MCF 10A (cell line): ENCODE measurements at regions not wholly inside any gene's neighbourhood (a gene's known extent, or its start where the extent isn't known, plus 50 kb on each side); places are given as distances from the start of the nearest gene placed in this dataset.

ENCODE experiments used
- BruUV-seq: library from RNA; stranded (reverse); fragments of 400-500 nt; replicated peaks from 2 replicates; lab custom pipeline; 2021; lab: Mats Ljungman, UMichigan
- CTCF ChIA-PET: fragments of 300-600 bp; sonication (Branson Sonifier 250); formaldehyde crosslinking; extraction: SDS; loops from one replicate; lab custom pipeline; 2021; ENCODE audit warnings: antibody characterized with exemption, inconsistent platforms; lab: Yijun Ruan, JAX
- POLR2A ChIA-PET: fragments of 300-600, 350-650 bp; sonication (Branson Sonifier 250); formaldehyde crosslinking; extraction: SDS; loops from one replicate; lab custom pipeline; 2020; ENCODE audit warnings: antibody characterized with exemption, inconsistent platforms; lab: Yijun Ruan, JAX
- DNase-seq: peaks from one replicate; pipeline ENCODE4 v3.0.0-alpha.2; 2018; ENCODE audit not compliant: unreplicated experiment
- H3K27ac Mint-ChIP-seq: one replicate; pipeline ENCODE4 v1.8.0; 2022; ENCODE audit warnings: mild to moderate bottlenecking, low read depth, mixed read lengths; ENCODE audit not compliant: unreplicated experiment
- H3K27me3 Mint-ChIP-seq: one replicate; pipeline ENCODE4 v1.8.0; 2022; ENCODE audit warnings: mixed read lengths; ENCODE audit not compliant: insufficient read depth, unreplicated experiment
- H3K36me3 Mint-ChIP-seq: one replicate; pipeline ENCODE4 v1.8.0; 2022; ENCODE audit warnings: mild to moderate bottlenecking, moderate library complexity, mixed read lengths; ENCODE audit not compliant: insufficient read depth, unreplicated experiment
- H3K4me1 Mint-ChIP-seq: one replicate; pipeline ENCODE4 v1.8.0; 2022; ENCODE audit warnings: mixed read lengths; ENCODE audit not compliant: insufficient read depth, unreplicated experiment
- H3K4me3 Mint-ChIP-seq: one replicate; pipeline ENCODE4 v1.8.0; 2022; ENCODE audit warnings: mild to moderate bottlenecking, moderate library complexity, mixed read lengths; ENCODE audit not compliant: unreplicated experiment
- H3K9me3 Mint-ChIP-seq: one replicate; pipeline ENCODE4 v1.8.0; 2022; ENCODE audit warnings: mixed read lengths; ENCODE audit not compliant: unreplicated experiment
- CTCF ChIP-seq: fragments of 200-600 bp; IDR thresholded peaks from one replicate; pipeline ENCODE4 v1.8.0; 2022; ENCODE audit warnings: antibody characterized with exemption, mild to moderate bottlenecking; ENCODE audit not compliant: unreplicated experiment
- intact Hi-C: fragments of 100-400 bp; cut with micrococcal nuclease; formaldehyde crosslinking; loops from 2 replicates; pipeline ENCODE4 v1.14.1; 2022

GRCh38 chr5:176184608-176185132 lies 53.6 kb upstream of the SIMC1 start:
- Mint-ChIP-seq H3K36me3 (no peaks in the 10 kb centered on the region), H3K27ac (no peak overlapping the region), H3K27me3 (peaks cover 32% of the 10 kb centered on the region), H3K4me3 (no peak overlapping the region), H3K4me1 (no peaks in the 10 kb centered on the region), H3K9me3 (no peaks in the 10 kb centered on the region)
- no peak for TF ChIP-seq CTCF
- no peak for DNase-seq
- POLR2A ChIA-PET: interaction anchor here (0.6 kb wide), 1 partner anchor 23 kb away, joined by 4 read pairs; no protein-coding TSS in a partner anchor
- BruUV-seq: no TSS peak
- intact Hi-C loops: no loop called here
- CTCF ChIA-PET: interaction anchor here (0.8 kb wide), 1 partner anchor 15 kb away, joined by 4 read pairs; no protein-coding TSS in a partner anchor

GRCh38 chr5:176185133-176185733 lies 53.0 kb upstream of the SIMC1 start:
- no peaks in the 10 kb centered on the region for H3K9me3 Mint-ChIP-seq
- no peak overlapping the region for H3K27ac Mint-ChIP-seq
- H3K27me3 Mint-ChIP-seq: peaks cover 27% of the 10 kb centered on the region
- no peaks in the 10 kb centered on the region for H3K4me1 Mint-ChIP-seq
- peak; percentile 18 for DNase-seq
- POLR2A ChIA-PET: no interaction called here
- no TSS peak for BruUV-seq
- intact Hi-C loops: no loop called here
- no peaks in the 10 kb centered on the region for H3K36me3 Mint-ChIP-seq
- no peak for TF ChIP-seq CTCF
- CTCF ChIA-PET: interaction anchor here (0.7 kb wide), 1 partner anchor 456 kb away, joined by 3 read pairs; no protein-coding TSS in a partner anchor
- no peak overlapping the region for H3K4me3 Mint-ChIP-seq

- no peak for DNase-seq
- Mint-ChIP-seq H3K27ac (no peak overlapping the region), H3K27me3 (peaks cover 18% of the 10 kb centered on the region), H3K4me1 (no peaks in the 10 kb centered on the region), H3K36me3 (no peaks in the 10 kb centered on the region), H3K9me3 (no peaks in the 10 kb centered on the region), H3K4me3 (no peak overlapping the region)
- CTCF ChIA-PET: interaction anchor here (0.6 to 1.4 kb wide), 4 partner anchors 9 to 457 kb away, joined by 3 read pairs; no protein-coding TSS in a partner anchor
- intact Hi-C loops: no loop called here
- BruUV-seq: no TSS peak
- POLR2A ChIA-PET: no interaction called here
- TF ChIP-seq CTCF: no peak
Measured at GRCh38 chr5:176186107-176186506, 52.1 kb upstream of the SIMC1 start.

GRCh38 chr5:176187276-176188062 lies 50.8 kb upstream of the SIMC1 start:
- Mint-ChIP-seq H3K9me3 (no peaks in the 10 kb centered on the region), H3K27ac (no peak overlapping the region), H3K4me1 (no peaks in the 10 kb centered on the region), H3K36me3 (no peaks in the 10 kb centered on the region), H3K27me3 (peaks cover 6% of the 10 kb centered on the region), H3K4me3 (no peak overlapping the region)
- CTCF ChIA-PET: interaction anchor here (1.4 kb wide), 1 partner anchor 10 kb away, joined by 3 read pairs; no protein-coding TSS in a partner anchor
- POLR2A ChIA-PET: no interaction called here
- BruUV-seq: no TSS peak
- DNase-seq: no peak
- intact Hi-C loops: no loop called here
- TF ChIP-seq CTCF: no peak
